Activated CD8-positive, alpha-beta memory T cell treated with anti-CD3 and anti-CD28 coated beads for 4 hours (primary cell): ENCODE measurements at regions not wholly inside any gene's neighbourhood (a gene's known extent, or its start where the extent isn't known, plus 50 kb on each side); places are given as distances from the start of the nearest gene placed in this dataset.

ENCODE experiments used
- DNase-seq, 2 donors: peaks; one replicate each; pipeline ENCODE4 v3.0.0-alpha.2; 2020; ENCODE audit warnings: low read depth in 2 of 2

DNA sequence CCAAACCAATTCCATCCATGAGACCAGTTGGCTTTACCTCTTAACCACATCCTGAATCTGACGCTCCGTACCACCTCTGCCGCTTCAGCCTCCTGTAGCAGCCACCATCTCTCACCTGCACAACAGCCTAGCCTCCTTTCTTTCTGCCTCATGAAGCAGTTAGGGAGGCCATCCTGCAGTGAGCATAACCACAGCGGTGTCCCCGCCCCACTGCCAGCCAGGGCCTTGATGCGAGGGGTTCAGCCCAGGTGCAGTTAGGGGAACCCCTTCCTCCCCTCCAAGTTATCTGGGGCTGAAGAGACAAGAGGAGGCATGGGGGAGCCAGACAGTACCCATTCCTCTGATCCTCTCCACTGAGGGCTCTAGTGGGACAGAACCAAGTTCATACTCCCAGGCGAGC lies 167.0 kb downstream of the C5orf15 start:
- DNase-seq = no peak

DNA sequence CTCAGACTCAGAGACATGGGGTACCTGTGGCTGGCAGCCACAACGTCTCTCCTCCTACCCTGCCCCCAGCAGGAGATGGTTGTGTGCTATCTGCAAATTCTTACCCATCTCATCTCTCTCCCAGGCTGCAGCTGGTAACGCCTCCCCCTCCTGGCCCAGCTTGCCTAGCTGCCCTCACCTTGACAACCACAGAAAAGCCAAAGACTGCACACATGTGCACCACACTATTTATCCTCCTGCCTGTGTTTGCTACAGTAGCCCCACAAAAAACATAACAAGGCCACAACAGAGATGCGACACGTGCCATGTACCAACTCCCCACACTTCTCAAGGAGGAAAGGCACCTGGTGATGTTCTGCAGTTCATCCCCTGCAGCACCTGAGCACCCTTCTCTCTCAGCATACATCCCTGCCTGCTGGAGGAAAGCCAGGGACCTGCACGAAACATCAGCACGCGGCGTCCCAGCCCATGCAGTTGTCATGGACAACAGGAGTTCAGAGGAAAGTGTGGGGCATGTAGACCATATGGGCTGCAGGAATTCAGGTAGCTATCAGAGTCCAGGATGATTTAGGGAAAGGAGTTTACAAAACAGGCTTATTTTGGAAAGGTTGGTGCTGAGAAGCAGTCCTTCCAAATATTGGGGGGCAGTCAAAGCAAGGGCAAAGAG lies 168.7 kb downstream of the C5orf15 start:
- DNase-seq = no peak

DNA sequence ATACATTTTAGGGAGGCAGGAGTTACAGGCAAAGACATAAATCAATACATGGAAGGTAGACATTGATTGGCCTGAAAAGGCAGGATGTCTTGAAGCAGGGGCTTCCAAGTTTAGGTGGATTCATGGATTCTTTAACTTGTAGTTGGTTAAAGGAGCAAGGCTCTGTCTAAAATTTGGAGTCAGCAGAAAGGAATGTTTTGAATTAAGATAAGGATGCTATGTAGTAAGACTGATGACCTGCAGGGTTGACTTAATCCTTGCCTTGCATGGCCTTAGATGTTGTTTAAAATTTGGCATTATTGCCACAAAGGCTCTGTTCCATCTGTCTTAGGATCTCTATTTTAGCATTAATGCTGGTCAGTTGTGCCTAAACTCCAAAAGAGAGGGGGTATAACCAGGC lies 171.3 kb downstream of the C5orf15 start:
- DNase-seq = no peak

GRCh38 chr5:133796186-133796585 lies 172.2 kb downstream of the C5orf15 start:
- no peak for DNase-seq

DNA sequence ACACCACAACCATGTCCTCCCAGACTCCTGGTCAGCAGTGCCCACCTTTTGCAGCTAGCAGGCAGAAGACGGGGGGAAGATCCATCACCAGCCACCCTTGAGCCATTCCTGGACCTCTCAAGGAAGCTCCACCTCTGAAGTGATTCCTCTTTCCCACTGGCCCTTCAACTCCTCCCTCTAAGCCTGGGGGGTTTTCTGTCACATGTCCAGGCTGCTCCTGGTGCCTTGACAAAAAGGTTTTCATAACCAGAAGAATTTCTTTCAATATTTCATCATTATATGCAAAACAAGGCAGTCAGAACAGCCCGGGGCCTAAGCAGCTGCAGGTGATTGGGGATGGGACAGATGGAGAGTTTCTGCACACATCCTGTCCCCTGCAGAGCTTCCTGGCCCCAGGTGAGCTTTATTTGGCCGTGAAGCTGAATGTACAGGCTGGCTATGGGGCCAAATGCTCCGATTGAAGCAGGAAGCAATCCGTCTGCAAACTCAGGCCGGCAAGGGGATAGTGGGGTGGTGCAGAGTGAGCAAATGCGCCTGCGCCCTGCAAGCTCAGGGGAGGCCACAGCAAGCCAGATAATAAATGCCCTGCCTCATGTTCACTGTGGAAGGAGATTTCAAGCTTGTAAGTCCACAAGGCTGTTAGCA lies 173.5 kb downstream of the C5orf15 start:
- DNase-seq = no peak

DNA sequence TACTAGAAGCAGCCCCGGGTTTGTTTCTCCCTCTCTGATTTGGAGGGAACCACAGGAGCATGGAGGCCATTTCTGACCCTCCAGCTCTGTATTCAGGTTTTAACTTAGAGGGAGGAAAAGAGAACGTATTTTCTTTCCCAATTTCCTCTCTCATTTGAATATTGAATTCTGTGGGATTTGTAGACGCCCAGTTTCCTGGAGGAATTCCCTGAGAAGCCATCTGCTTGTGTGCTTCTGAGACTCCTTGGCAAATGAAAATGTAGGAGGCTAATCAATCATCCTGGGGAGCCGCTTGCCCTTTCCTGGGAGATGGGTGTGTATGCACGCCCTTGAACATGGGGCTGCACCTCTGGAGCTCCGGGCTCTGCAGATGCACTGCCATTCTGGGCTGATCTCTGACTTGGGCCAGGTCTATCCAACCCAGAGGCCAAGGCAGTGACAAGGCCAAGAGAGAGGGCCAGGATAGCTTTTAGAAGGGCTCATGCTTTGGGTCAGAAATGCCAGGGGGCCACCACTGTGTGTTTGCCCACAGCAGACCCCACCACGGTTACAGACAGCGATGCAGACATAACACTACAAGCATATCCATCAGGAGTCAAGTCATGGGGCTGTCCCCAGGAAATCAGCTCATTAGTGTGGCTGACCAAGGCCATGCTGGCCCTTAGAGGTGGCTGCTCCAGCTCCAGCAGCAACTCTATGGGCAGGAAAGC lies 174.5 kb downstream of the C5orf15 start:
- no peak for DNase-seq

DNA sequence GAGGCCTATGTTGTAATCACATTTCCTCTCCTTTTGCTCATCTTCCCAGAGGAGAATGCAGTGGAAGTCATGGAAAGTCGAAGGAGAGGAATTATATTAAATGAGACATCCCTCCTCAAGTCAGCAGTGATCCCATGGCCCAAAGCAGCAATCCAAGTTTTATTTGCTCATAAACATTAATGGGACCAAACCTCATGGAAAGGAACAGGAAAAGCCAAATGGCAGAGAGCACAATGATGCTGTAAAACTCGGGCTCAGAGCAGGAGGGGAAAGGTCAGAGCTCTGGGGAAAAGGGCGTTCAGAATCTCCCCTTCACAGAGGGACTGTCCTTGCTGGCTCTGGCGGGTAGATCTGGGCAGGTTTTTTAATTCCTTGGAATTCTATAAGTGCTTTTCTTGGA lies 175.8 kb downstream of the C5orf15 start:
- no peak for DNase-seq

DNA sequence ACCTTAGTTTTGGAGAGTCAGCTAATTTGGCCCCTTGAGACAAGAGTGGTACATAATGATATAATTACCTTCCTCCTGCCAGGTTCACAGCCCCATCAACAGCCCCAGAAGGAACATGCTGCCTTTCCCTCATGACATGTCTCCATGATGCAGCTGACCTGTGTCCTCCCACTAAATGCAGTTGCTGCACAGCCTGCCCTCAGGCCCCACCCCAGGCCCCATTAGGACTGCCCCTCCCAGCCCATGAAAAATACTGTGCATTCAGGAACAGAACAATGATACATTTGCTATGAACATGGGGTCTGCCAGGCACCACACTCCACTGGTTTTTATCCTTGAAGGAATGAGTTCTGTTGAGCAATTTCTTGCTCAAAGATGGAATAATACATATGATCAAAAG lies 176.4 kb downstream of the C5orf15 start:
- no peak for DNase-seq

- DNase-seq = no peak
Measured at GRCh38 chr5:133790898-133791297, 177.5 kb downstream of the C5orf15 start.

DNA sequence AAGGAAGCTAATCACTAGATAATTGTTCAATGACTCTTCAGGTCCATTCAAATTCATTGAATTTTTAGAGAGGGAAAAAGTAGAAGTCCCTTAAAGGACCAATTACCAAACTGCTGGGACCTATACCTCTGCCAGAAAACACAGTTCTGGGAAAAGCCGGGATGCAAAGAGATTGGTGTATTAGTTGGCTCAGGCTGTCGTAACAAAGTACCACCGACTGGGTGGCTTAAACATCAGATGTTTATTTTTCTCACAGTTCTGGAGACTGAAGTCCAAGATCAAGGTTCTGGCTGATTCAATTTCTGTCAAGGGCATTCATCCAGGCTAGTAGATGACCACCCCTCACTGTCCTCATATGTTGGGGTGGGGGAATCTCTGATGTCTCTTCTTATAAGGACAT lies 177.1 kb upstream of the FSTL4 start:
- DNase-seq = no peak

DNA sequence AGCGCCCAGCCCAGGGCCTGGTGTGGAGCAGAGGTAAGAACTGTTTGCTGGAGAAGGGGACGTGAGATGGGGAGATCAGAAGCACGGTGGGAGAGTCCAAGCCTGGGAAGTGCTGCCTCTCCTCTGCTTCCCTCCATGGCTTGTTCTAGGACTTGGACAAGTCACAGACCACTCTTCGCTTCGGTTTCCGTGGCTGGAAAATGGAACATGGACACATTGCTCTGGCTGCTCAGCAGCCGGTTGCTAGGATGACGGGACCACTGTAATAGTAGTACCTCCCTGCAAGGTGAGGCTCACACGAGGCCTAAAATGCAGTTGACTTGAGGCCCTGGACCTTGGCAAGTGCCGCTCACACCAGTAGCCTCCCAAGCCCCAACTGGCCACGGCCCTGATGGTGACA lies 175.8 kb upstream of the FSTL4 start:
- DNase-seq = no peak

DNA sequence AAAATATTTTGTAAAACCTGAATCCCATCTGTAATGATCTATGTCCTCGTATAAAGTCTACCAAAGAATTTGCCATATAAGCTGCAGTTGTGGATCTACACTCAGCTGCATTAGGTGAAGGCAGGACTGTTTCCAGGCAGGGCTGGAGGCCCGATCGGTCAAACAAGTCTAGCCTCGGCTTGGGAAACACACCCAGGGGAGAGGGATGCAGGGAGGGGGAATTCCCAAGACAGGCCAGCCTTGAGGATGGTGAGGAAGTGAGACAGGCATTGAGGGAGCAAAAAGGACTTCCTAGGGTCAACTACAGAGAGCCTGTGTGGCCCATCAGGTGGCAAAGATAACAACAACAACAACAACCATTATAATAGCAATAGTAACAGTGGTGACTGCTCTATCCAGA lies 174.1 kb upstream of the FSTL4 start:
- DNase-seq = no peak

DNA sequence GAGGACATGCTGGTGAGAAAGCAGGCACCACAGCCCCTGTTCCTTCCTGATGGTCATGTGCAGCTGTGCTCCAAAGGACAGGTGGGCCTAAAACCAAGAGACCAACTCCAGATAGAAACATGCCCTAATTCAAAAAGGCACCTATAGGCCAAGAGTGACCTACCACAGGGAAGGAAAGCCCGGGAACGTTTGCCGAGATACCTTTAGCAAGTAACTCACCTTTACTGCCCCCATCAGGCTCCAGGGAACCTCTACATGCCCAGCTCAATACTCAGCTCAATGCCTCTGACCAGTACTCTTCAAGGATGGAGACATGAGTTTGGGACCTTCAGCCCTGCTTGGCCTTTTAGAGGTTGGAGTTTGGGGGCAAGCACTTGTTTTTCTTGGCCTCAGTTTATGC lies 172.8 kb upstream of the FSTL4 start:
- DNase-seq = no peak

DNA sequence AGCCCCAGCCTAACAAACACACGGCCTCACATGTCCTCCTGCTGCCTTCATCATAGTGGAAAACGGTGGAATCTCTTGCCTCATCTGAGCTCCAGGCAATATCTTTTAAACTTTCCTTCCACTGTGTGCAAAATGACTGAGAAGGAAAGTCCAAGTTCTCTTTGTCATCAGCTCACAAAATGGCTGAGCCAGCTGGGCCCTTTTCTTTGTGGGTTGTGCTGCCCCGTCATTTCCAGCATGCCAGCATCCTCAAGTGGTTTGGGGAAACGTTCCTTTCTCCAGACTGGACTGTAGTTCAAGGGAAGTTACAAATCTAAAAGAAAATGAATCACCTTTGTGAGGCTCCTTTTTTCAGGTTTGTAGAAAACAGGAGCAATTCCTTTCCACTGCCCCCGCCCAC lies 171.1 kb upstream of the FSTL4 start:
- DNase-seq = no peak

- no peak for DNase-seq
Measured at GRCh38 chr5:133782736-133783135, 170.4 kb upstream of the FSTL4 start.

GRCh38 chr5:133781436-133782225 lies 169.3 kb upstream of the FSTL4 start:
- no peak for DNase-seq

DNA sequence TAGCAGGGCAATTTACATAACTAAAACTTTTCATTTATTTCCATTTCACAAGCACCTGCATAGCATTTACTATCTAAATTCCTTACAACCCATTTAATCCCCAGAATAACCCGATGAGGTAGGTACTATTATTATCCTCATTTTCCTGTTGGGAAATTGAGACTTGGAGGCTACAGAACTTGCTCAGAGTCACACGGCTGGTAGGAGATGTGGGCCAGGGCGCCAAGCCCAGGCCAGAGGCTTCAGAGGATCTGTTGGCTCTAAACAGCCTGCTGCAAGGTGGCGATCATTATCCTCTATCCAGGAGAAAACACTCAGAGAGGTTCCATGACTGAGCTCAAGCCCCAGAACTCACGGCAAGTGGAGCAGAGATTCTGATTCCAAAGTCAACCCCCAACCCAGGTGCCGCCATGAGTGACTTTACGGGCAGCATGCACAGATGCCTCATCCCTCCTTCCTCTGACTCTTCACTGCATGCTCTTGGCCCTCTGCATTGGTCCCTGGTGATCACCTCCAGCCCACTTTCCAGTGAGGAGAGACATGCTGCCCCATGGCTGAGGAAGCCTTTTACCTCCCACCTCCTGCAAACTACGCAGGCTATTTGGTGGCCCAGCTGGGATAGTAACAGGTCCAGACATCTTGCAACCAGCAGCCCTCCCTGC lies 168.4 kb upstream of the FSTL4 start:
- DNase-seq = no peak

DNA sequence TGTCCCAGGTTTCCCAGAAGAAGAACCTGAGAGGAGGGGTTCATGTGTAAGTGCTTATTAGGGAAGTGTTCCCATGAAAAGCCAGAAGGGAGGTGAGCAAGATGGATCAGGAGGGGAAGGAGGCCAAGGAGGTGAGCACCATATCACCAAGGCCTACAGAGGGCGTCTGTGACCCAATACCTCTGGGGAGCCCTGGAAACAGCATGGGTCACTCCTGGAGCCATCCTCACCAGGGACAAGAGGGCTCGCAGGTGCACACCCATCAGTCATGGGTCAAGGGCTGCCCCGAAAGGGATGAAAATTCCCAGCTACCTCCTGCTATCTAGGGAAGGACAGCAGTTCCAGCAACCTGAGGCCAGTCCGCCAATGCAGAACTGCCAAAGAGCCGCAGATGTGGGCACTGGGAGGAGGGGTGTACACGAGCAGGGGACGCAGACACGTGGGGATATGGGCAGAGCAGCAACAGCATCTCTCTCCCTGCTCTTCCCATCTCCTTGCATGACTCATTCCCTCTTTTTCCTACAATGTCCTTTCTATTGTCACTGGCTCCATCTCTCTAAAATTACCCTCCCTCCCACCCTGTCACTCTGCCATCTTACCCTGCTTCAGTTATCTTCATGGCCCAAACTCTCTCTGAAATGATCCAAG lies 167.6 kb upstream of the FSTL4 start:
- DNase-seq = no peak

- DNase-seq = no peak
Measured at GRCh38 chr5:133778636-133779035, 166.3 kb upstream of the FSTL4 start.

GRCh38 chr5:133777951-133778350 lies 165.6 kb upstream of the FSTL4 start:
- no peak for DNase-seq

- no peak for DNase-seq
Measured at GRCh38 chr5:133775584-133776304, 163.4 kb upstream of the FSTL4 start.
